Heart left ventricle (tissue), 13 donors: ENCODE measurements at regions not wholly inside any gene's neighbourhood (a gene's known extent, or its start where the extent isn't known, plus 50 kb on each side); places are given as distances from the start of the nearest gene placed in this dataset.

Source experiments
- CTCF ChIP-seq, 12 donors: fragments of 200-600 bp; sonication (generic) in 4 of 12; IDR thresholded peaks; one replicate each; pipeline versions ENCODE4 v1.5.0 to v1.8.0; 2018 to 2022; ENCODE audit warnings: antibody characterized with exemption in 12 of 12, mild to moderate bottlenecking in 5 of 12
- POLR2A ChIP-seq, 2 donors: fragments of 450-650 bp; IDR thresholded peaks; one replicate each; pipeline ENCODE4 v1.6.1; 2017; ENCODE audit warnings: antibody characterized with exemption in 2 of 2, mild to moderate bottlenecking in 2 of 2, moderate library complexity in 2 of 2
- donor health status: ischemic (EF 13 %, LVEDD 7.1; RV severe dilation, severe dysfunction).
- donor health status: DM: no; HTN: yes; CAD: no.
- donor health status: DM: no; HTN: no; CAD: no.
- donor health status: ischemic (EF 25% LVEDD 6.9; RV normal size, moderate dysfunction).
- donor health status: ischemic (EF 25% LVEDD 5.7; RV mildly dilated, moderate dysfunction).
- donor health status: ischemic (EF 35%, LVEDD 5.7; RV mildly dilated, moderate dysfunction).
- donor health status: nonischemic (EF 11% LVEDD 7.7; RV severe dilation, severe dysfunction).
- donor health status: DM: yes; HTN: yes; CAD: no.
- donor health status: PGD.
- donor health status: ischemic (EF 29% LVEDD 5.4; RV normal size, mild dysfunction).
- donor health status: nonischemic (EF 23%, LVEDD 6.1; RV moderate dilation, normal function).

GRCh38 chr12:19025582-19025981 lies 104.0 kb upstream of the PLEKHA5 start:
- TF ChIP-seq CTCF (IDR thresholded peaks at IDR 0.05): no peak
- no peak for TF ChIP-seq POLR2A (IDR thresholded peaks at IDR 0.05)
